Loucy (cell line): ENCODE measurements at regions not wholly inside any gene's neighbourhood (a gene's known extent, or its start where the extent isn't known, plus 50 kb on each side); places are given as distances from the start of the nearest gene placed in this dataset.

ENCODE experiments used
- H2AFZ ChIP-seq: fragments of 200-600 bp; sonication (generic); 2 replicates; pipeline ENCODE4 v1.6.0; 2016; ENCODE audit warnings: antibody characterized with exemption, mild to moderate bottlenecking, low read length, moderate library complexity
- H3F3A ChIP-seq: fragments of 200-600 bp; 2 replicates; pipeline ENCODE4 v1.6.0; 2016; ENCODE audit warnings: antibody characterized with exemption, low read depth, mild to moderate bottlenecking
- H3K27me3 ChIP-seq: fragments of 200-600 bp; sonication (generic); 2 replicates; pipeline ENCODE4 v1.6.1; 2014; ENCODE audit warnings: low read length, mild to moderate bottlenecking; ENCODE audit not compliant: insufficient read depth, poor library complexity, severe bottlenecking
- H3K36me3 ChIP-seq: fragments of 200-600 bp; sonication (generic); 2 replicates; pipeline ENCODE4 v1.6.1; 2016; ENCODE audit warnings: low read length; ENCODE audit not compliant: insufficient read depth
- H3K4me1 ChIP-seq: fragments of 200-600 bp; sonication (generic); 2 replicates; pipeline ENCODE4 v1.5.1; 2014; ENCODE audit warnings: low read length, mild to moderate bottlenecking; ENCODE audit not compliant: insufficient read depth, poor library complexity, severe bottlenecking
- H3K4me2 ChIP-seq: fragments of 200-600 bp; sonication (generic); 2 replicates; pipeline ENCODE4 v1.6.0; 2014; ENCODE audit warnings: antibody characterized with exemption, low read length, low read depth, mild to moderate bottlenecking; ENCODE audit not compliant: poor library complexity, severe bottlenecking
- H3K4me3 ChIP-seq: fragments of 200-600 bp; sonication (generic); 2 replicates; pipeline ENCODE4 v1.5.1; 2014; ENCODE audit warnings: low read length, mild to moderate bottlenecking, mixed read lengths; ENCODE audit not compliant: poor library complexity, severe bottlenecking
- H3K79me2 ChIP-seq: fragments of 200-600 bp; sonication (generic); 2 replicates; pipeline ENCODE4 v1.6.1; 2014; ENCODE audit warnings: low read length; ENCODE audit not compliant: insufficient read depth
- H3K9ac ChIP-seq: fragments of 200-600 bp; sonication (generic); 2 replicates; pipeline ENCODE4 v1.6.0; 2014; ENCODE audit warnings: mild to moderate bottlenecking, low read depth, low read length, moderate library complexity; ENCODE audit not compliant: poor library complexity, severe bottlenecking
- H3K9me2 ChIP-seq: fragments of 200-600 bp; sonication (generic); replicated peaks from 2 replicates; pipeline ENCODE4 v1.6.1; 2016; ENCODE audit warnings: low read depth, low read length, mixed read lengths
- H3K9me3 ChIP-seq: fragments of 200-600 bp; sonication (generic); 2 replicates; pipeline ENCODE4 v1.6.1; 2014; ENCODE audit warnings: mild to moderate bottlenecking, antibody characterized with exemption, low read length, low read depth; ENCODE audit not compliant: insufficient read depth
- H4K20me1 ChIP-seq: fragments of 200-600 bp; sonication (generic); 2 replicates; pipeline ENCODE4 v1.6.0; 2014; ENCODE audit warnings: antibody characterized with exemption, low read length, mild to moderate bottlenecking; ENCODE audit not compliant: insufficient read depth, poor library complexity, severe bottlenecking
- CTCF ChIP-seq: fragments of 200-600 bp; sonication (generic); conservative IDR thresholded peaks from 2 replicates; pipeline ENCODE4 v1.5.1; 2014; ENCODE audit warnings: mild to moderate bottlenecking, antibody characterized with exemption, low read length
- EZH2phosphoT487 ChIP-seq: fragments of 200-600 bp; IDR thresholded peaks from 2 replicates; pipeline ENCODE4 v1.6.1; 2018; ENCODE audit warnings: antibody characterized with exemption, mild to moderate bottlenecking, moderate library complexity, borderline replicate concordance

GRCh38 chr11:114986365-114986764, 308.0 kb downstream of the NXPE2 start:
- TF ChIP-seq CTCF: no peak
- TF ChIP-seq EZH2phosphoT487: no peak
- H3K9me2 ChIP-seq: no peaks in the 10 kb centered on the region
- H3K27me3 ChIP-seq: no peaks in the 10 kb centered on the region
- no peaks in the 10 kb centered on the region for H3F3A ChIP-seq
- no peaks in the 10 kb centered on the region for H3K9me3 ChIP-seq
- H3K9ac ChIP-seq: no peak overlapping the region
- H3K4me1 ChIP-seq: no peaks in the 10 kb centered on the region
- H3K79me2 ChIP-seq: no peaks in the 10 kb centered on the region
- no peaks in the 10 kb centered on the region for H3K36me3 ChIP-seq
- H3K4me2 ChIP-seq: no peak overlapping the region
- no peak overlapping the region for H3K4me3 ChIP-seq
- H2AFZ ChIP-seq: no peak overlapping the region
- H4K20me1 ChIP-seq: no peaks in the 10 kb centered on the region

GRCh38 chr11:114987186-114987760, 308.9 kb downstream of the NXPE2 start:
- Histone ChIP-seq H3K79me2 (no peaks in the 10 kb centered on the region), H3K4me1 (no peaks in the 10 kb centered on the region), H3F3A (no peaks in the 10 kb centered on the region), H3K9me2 (no peaks in the 10 kb centered on the region), H2AFZ (no peak overlapping the region), H4K20me1 (no peaks in the 10 kb centered on the region), H3K27me3 (no peaks in the 10 kb centered on the region), H3K4me2 (no peak overlapping the region), H3K9ac (no peak overlapping the region), H3K36me3 (no peaks in the 10 kb centered on the region), H3K9me3 (no peaks in the 10 kb centered on the region), H3K4me3 (no peak overlapping the region)
- no peak for TF ChIP-seq EZH2phosphoT487
- TF ChIP-seq CTCF: no peak

- no peaks in the 10 kb centered on the region for H3K36me3 ChIP-seq
- no peak for TF ChIP-seq EZH2phosphoT487
- TF ChIP-seq CTCF: no peak
- no peaks in the 10 kb centered on the region for H3K27me3 ChIP-seq
- H3K9ac ChIP-seq: no peak overlapping the region
- H3K4me1 ChIP-seq: no peaks in the 10 kb centered on the region
- no peaks in the 10 kb centered on the region for H3F3A ChIP-seq
- H3K4me2 ChIP-seq: no peak overlapping the region
- no peaks in the 10 kb centered on the region for H3K79me2 ChIP-seq
- no peak overlapping the region for H2AFZ ChIP-seq
- no peaks in the 10 kb centered on the region for H4K20me1 ChIP-seq
- no peak overlapping the region for H3K4me3 ChIP-seq
- no peaks in the 10 kb centered on the region for H3K9me2 ChIP-seq
- no peaks in the 10 kb centered on the region for H3K9me3 ChIP-seq
Observed at GRCh38 chr11:114988644-114989043, 310.3 kb downstream of the NXPE2 start.
